IPS-18a (cell line): ENCODE measurements at regions not wholly inside any gene's neighbourhood (a gene's known extent, or its start where the extent isn't known, plus 50 kb on each side); places are given as distances from the start of the nearest gene placed in this dataset.

Experiments
- H3K27ac ChIP-seq: one replicate; pipeline ENCODE4 v1.5.1; 2013; ENCODE audit warnings: low read length
- H3K27me3 ChIP-seq: one replicate; pipeline ENCODE4 v1.6.1; 2013; ENCODE audit warnings: mild to moderate bottlenecking, low read length; ENCODE audit not compliant: control insufficient read depth, insufficient read depth
- H3K36me3 ChIP-seq: one replicate; pipeline ENCODE4 v1.6.1; 2013; ENCODE audit warnings: low read depth, low read length; ENCODE audit not compliant: control insufficient read depth
- H3K4me1 ChIP-seq: one replicate; pipeline ENCODE4 v1.6.1; 2013; ENCODE audit warnings: low read depth, low read length; ENCODE audit not compliant: control insufficient read depth
- H3K4me3 ChIP-seq: one replicate; pipeline ENCODE4 v1.5.1; 2013; ENCODE audit warnings: low read length
- H3K9ac ChIP-seq: one replicate; pipeline ENCODE4 v1.6.1; 2013; ENCODE audit warnings: mild to moderate bottlenecking, low read length, moderate library complexity
- H3K9me3 ChIP-seq: one replicate; pipeline ENCODE4 v1.6.1; 2013; ENCODE audit warnings: low read depth, low read length; ENCODE audit not compliant: control insufficient read depth

GRCh38 chr10:29849126-29849833, 210.1 kb downstream of the JCAD start:
- H3K27ac ChIP-seq: no peak overlapping the region

DNA sequence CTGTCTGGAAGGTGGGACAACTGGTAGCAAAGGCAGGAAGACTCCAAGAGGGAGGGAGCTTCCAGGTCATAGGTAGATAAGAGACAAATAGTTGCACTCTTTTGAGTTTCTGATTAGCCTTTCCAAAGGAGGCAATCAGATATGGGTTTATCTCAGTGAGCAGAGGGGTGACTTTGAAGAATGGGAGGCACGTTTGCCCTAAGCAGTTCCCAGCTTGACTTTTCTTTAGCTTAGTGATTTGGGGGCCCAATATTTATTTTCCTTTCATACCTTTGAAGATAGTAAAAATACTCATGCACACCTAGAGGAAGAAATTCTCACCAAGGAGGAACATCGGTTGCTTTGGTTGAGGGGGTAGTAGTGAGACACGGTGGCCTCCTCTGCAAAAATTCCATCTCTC, 212.1 kb upstream of the SVIL start:
- Histone ChIP-seq H3K36me3 (no peaks in the 10 kb centered on the region), H3K27ac (no peak overlapping the region), H3K4me1 (no peaks in the 10 kb centered on the region), H3K27me3 (no peaks in the 10 kb centered on the region), H3K4me3 (no peak overlapping the region), H3K9ac (no peak overlapping the region), H3K9me3 (no peaks in the 10 kb centered on the region)

More at GRCh38 chr10:29849126-29849833, 210.1 kb downstream of the JCAD start:
- Histone ChIP-seq H3K9ac (no peak overlapping the region), H3K9me3 (no peaks in the 10 kb centered on the region), H3K27me3 (no peaks in the 10 kb centered on the region), H3K4me1 (no peaks in the 10 kb centered on the region), H3K36me3 (no peaks in the 10 kb centered on the region), H3K4me3 (no peak overlapping the region)

DNA sequence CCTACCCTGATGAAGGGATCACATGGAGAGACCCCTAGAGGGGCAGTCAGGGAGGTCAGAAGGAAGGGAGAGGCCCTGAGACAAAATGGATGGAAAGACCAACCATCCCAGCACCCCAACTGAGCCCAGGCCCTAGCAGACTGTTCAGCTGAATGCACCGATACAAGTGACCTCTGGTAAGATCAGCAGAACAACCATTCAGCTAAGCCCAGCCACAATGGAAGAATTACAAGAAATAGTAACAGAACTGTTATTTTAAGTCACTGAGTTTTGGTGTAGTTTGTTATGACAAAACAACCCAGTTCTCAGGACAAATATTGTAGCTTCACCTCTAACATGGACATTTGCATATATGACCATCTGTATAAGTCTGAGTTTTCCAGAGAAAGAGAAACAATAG, 210.4 kb upstream of the SVIL start:
- no peaks in the 10 kb centered on the region for H3K9me3 ChIP-seq
- H3K36me3 ChIP-seq: no peaks in the 10 kb centered on the region
- H3K27ac ChIP-seq: no peak overlapping the region
- no peaks in the 10 kb centered on the region for H3K4me1 ChIP-seq
- no peak overlapping the region for H3K4me3 ChIP-seq
- no peak overlapping the region for H3K9ac ChIP-seq
- H3K27me3 ChIP-seq: no peaks in the 10 kb centered on the region

- no peak overlapping the region for H3K27ac ChIP-seq
- H3K27me3 ChIP-seq: no peaks in the 10 kb centered on the region
- no peak overlapping the region for H3K4me3 ChIP-seq
- peaks cover 8% of the 10 kb centered on the region for H3K4me1 ChIP-seq
- H3K36me3 ChIP-seq: no peaks in the 10 kb centered on the region
- no peaks in the 10 kb centered on the region for H3K9me3 ChIP-seq
- H3K9ac ChIP-seq: no peak overlapping the region
Measured at GRCh38 chr10:29843143-29843542, 208.4 kb upstream of the SVIL start.

DNA sequence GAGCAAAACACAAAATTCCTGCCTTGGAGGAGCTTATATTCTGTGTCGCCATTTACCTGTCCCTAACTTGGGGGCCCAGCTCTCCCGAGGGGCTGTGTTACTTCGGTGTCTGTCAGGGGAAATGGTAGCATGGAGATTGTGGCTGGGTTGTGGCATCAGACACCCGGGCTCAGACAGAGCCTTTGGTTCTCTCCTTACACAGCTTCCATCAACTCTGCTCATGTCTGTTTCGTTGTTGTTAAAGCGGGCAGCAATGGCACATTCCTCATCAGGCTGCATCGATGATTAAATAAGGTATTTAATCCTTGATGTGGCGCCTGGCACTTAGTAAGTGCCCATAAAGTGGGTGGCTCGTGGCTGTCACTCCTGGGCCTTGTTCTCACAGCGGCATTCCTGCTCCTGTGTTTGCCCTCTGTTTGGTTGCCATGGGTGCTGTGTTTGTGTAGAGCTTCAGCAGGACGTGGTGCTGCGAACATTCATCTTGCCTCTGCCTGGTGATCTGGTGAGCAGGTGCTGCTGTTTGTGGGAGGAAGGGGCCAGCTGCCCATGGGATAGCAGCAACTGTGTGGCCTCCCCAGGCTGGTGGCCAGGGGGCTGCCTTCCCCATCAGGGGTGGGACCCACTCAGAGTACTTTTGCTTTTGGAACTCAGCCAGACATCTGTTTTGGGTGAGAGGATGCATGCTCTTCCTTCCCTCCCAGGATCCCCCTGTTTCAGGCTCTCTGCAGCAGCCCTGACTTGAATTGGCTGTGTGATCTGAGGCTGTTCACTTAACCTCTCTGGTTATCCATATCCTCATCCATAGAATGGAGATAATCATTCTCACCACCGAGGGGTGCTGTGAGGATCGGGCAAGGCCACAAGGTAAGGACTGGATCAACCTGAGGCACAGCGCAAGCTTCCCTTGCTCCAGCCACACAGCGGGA, 207.2 kb upstream of the SVIL start:
- Histone ChIP-seq H3K4me3 (no peak overlapping the region), H3K4me1 (peaks cover 8% of the 10 kb centered on the region), H3K27me3 (no peaks in the 10 kb centered on the region), H3K9me3 (no peaks in the 10 kb centered on the region), H3K9ac (no peak overlapping the region), H3K36me3 (no peaks in the 10 kb centered on the region), H3K27ac (no peak overlapping the region)

DNA sequence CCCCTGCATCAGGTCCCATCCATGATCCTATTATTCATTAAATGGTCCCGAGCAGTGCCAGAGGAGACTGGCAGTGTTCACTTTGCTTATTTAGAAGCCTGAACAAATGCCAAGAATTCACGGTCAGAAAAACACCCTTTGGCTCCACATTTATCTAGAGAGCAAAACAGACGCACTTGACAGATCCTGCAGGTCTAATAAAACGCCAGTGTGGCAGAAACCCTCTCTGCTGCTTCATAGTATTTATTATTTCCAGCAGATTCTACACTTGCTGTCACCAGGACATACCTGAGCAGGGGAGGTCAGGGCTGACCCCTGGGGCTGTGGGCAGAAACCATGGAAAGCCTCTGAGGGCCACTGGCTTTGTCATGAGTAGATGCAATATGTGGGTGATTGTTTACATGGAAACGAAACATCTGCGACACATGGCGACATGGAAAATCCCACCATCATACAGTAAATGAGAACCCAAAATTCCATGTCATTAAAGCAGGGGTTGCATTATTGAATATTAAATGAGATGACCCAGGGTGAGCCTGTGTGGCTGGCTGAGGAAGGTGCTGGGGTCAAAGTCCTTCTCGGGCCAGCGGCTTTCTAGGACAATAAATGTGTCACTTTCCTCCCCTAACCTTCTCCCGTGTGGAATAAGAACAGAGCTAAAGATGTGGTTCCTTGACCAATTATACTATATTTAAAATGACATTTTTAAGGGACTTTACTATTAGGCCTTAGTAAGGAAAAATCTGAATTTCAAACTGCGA, 205.9 kb upstream of the SVIL start:
- no peak overlapping the region for H3K27ac ChIP-seq
- no peak overlapping the region for H3K4me3 ChIP-seq
- H3K4me1 ChIP-seq: peaks cover 8% of the 10 kb centered on the region
- H3K36me3 ChIP-seq: no peaks in the 10 kb centered on the region
- H3K27me3 ChIP-seq: no peaks in the 10 kb centered on the region
- H3K9me3 ChIP-seq: no peaks in the 10 kb centered on the region
- H3K9ac ChIP-seq: no peak overlapping the region

DNA sequence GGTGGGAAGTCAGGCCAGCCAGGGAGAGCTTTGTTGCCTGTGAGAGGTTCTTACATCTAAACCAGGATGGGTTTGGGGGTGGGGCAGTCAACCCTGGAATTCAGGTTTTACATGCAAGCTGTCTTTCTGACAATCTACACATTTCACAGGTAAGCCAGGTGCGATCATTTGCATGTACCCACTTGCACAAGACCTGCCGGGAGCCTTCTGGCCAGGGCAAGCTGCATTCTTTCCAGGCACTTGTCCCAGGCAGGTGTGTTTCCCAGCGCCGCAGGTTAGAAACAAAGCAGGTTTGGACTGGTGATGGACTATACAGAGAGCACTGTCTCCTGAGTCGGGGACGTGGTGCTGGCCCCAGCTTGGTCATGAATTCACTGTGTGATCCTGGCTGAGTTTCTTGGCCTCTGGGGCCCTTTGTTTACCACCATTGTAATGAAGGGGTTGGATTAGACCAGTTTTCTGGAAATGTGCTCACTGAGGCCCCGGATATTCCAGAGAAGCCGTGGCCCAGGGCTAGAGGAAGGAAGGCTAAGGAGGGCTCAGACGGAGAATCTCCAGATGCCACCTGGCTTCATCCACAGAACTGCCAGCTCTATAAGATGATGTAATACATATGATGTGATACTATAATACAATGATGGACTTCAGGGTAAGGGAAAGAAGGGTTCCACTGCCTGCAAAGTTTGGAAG, 205.2 kb upstream of the SVIL start:
- H3K36me3 ChIP-seq: no peaks in the 10 kb centered on the region

GRCh38 chr10:29838539-29838938, 203.8 kb upstream of the SVIL start:
- peaks cover 8% of the 10 kb centered on the region for H3K4me1 ChIP-seq
- no peaks in the 10 kb centered on the region for H3K36me3 ChIP-seq
- no peak overlapping the region for H3K9ac ChIP-seq
- no peaks in the 10 kb centered on the region for H3K9me3 ChIP-seq
- H3K27me3 ChIP-seq: no peaks in the 10 kb centered on the region
- no peak overlapping the region for H3K4me3 ChIP-seq
- no peak overlapping the region for H3K27ac ChIP-seq

More for the DNA sequence above, 205.2 kb upstream of the SVIL start:
- Histone ChIP-seq H3K9me3 (no peaks in the 10 kb centered on the region), H3K4me1 (peaks cover 8% of the 10 kb centered on the region), H3K27ac (no peak overlapping the region), H3K27me3 (no peaks in the 10 kb centered on the region), H3K9ac (no peak overlapping the region), H3K4me3 (no peak overlapping the region)

- no peaks in the 10 kb centered on the region for H3K9me3 ChIP-seq
- no peak overlapping the region for H3K9ac ChIP-seq
- no peak overlapping the region for H3K27ac ChIP-seq
- H3K36me3 ChIP-seq: no peaks in the 10 kb centered on the region
- no peaks in the 10 kb centered on the region for H3K27me3 ChIP-seq
- peaks cover 8% of the 10 kb centered on the region for H3K4me1 ChIP-seq
- H3K4me3 ChIP-seq: no peak overlapping the region
Measured at GRCh38 chr10:29837586-29837985, 202.8 kb upstream of the SVIL start.

- Histone ChIP-seq H3K4me1 (peaks cover 8% of the 10 kb centered on the region), H3K9ac (no peak overlapping the region), H3K27me3 (no peaks in the 10 kb centered on the region), H3K27ac (no peak overlapping the region), H3K9me3 (no peaks in the 10 kb centered on the region), H3K36me3 (no peaks in the 10 kb centered on the region), H3K4me3 (no peak overlapping the region)
Measured at GRCh38 chr10:29836396-29836795, 201.6 kb upstream of the SVIL start.

DNA sequence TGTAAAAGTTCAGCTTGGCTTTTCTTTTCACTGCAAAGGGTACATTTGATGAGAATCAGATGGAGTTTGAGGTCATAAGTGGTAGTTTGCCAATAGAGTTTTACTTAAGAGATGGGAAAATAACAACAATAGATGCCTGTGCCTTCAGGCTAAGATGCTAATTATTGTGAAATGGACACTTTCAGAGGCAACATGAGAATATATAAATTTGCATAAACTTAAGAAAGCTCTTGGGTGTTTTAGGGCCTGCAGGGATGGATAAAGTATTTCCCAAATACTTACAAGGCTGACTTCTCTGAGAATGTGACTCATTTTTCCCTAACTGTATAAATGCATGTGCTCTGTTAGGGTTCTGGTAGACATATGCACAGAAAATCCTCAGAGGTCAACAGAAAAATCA, 200.3 kb upstream of the SVIL start:
- Histone ChIP-seq H3K9me3 (no peaks in the 10 kb centered on the region), H3K4me3 (no peak overlapping the region), H3K36me3 (no peaks in the 10 kb centered on the region), H3K4me1 (peaks cover 8% of the 10 kb centered on the region), H3K9ac (no peak overlapping the region), H3K27me3 (no peaks in the 10 kb centered on the region), H3K27ac (no peak overlapping the region)
